NK-92 (cell line): ENCODE measurements at regions not wholly inside any gene's neighbourhood (a gene's known extent, or its start where the extent isn't known, plus 50 kb on each side); places are given as distances from the start of the nearest gene placed in this dataset.

Experiments
- DNase-seq: peaks from one replicate; lab custom pipeline; 2025; ENCODE audit not compliant: unreplicated experiment; lab: John Stamatoyannopoulos, UW

DNA sequence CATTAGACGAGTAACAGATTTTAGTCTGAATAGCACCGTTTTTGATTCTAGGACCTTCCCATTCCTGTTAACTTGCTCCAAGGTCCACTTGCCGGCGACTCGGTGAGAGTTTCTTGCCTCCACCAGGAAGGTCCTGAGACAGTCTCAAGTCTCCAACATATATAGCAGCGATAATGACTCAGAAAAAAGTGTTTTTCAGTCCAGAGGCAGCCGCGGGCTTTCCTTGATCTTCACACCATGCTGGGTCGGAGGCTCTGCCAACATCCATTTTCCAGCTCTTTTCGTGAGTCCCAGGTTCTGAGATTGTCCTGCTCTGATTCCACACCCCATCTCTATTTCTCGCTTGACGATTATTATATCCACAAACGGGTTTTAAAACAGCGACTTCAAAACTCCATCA is 170.5 kb downstream of the GPX5 start:
- DNase-seq: no peak

DNA sequence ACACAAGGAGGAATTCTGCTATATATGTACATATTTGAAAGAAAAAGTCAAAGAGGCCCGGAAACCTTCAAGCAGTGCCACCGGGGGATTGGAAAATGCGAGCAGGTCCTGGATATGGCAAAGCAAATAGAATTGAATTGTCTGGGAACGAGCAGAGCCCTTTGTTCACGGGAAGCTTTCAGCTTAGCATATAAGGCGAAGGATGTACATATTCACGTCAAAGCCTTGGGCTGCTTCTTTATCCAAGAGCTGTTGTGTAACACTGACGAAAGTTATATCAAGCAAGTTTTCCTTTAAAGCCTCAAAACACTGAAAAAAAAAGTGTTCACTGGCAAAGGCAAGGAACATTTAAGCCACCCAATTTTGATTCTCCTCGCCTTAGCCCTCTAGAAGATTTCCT is 171.0 kb downstream of the GPX5 start:
- no peak for DNase-seq

DNA sequence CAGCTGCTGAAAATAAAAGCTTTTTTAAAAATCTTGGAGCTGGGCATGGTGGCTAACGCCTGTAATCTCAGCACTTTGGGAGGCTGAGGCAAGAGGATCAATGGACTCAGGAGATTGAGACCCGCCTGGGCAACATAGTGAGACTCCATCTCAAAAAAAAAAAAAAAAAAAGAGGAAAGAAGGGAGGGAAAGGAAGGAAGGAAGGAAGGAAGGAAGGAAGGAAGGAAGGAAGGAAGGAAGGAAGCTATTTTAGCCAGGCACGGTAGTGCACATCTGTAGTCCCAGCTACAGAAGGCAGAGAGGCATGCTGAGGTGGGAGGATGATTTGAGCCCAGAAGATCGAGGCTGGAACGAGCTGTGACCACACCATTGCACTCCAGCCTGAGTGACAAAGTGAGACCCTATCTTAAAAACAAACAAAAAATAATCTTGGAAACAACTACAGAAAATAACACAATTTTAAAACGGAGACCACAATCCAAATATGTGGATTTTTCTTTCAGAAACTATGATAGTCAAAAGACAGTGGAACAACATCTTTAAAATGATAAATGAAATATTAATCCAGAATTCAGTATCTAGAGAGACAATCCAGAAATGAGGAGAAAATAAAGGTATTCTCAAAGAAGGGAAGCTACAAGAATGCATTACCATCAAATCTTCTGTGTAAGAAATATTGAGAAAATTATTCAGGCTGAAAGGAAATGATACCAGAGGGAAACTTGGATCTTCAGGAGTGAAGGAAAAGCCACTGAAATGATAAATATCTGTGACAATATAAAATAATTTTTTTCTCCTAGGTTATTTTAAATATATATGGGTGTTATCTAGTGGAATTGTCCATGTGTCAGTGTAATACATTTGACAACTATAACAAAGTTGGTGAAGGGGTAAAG is 182.0 kb downstream of the GPX5 start:
- no peak for DNase-seq

DNA sequence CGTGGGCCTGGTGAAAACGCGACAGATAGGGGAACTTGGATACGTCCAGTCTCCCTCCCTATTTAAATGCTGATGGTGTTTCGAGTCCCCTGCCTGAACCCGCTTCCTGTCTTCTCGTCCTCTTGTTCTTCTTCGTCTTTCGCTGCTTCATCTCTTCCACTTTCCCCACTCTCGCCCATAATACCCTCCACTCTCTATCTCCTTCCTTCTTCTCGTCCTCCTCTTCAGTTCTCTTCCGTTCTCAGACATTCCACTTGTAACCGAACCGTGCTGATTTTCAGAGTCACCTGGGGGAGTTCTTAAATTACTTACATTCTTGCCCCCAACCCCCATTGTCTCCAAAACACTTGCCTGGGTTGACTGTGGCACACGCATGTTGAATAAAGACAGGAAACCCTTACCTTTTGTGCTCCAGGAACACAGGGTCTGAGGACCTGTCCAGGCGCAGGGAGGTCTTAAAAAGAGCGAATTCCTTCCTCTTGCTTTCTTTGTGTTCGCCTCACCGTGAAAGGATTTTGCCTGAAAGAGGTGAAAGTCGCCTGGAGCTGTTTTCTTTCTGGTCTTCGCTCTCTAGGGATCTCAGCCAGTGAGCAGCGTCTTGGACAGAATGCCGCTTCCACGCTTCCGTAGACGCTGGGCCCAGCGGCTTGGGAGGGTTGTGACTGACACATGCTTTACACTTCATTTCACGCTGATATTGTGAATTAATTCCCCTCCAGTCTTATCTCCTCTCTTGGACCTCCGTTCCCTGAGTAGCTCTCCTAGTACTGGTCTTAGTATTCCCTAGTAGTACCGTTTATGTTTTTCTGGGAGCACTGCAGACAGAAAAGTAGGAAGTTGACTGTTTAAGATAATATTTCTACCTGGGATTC is 184.0 kb downstream of the GPX5 start:
- no peak for DNase-seq

DNA sequence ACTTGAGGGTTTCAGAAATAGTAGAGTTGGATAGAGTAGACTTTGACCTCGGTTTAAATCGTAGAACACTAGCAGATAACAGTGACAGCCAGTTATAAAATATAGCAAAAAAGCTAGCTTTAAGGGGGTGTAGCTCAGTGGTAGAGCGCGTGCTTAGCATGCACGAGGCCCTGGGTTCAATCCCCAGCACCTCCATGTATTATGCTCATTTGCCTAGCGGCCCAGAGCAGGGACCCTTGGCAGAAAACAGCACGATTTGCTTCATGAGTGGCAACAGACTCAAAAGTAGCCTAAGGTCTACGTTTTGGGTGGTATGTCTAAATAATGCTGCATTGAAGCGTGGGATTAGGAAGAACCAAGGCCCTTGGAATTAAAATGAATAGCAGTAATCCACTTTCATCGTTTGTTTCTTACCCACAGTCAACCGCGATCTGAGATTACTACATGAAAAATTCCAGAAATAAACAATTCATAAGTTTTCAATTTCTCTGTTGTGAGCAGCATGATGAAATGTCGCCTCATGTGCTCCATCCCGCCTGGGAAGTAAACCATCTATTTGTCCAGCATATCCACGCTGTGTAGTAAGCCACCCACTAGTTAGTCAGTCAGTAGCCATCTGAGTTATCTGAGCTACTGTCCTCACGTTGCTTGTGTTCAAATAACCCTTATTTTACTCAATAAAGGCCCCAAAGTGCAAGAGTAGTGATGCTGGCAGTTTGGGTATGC is 184.9 kb downstream of the GPX5 start:
- no peak for DNase-seq

DNA sequence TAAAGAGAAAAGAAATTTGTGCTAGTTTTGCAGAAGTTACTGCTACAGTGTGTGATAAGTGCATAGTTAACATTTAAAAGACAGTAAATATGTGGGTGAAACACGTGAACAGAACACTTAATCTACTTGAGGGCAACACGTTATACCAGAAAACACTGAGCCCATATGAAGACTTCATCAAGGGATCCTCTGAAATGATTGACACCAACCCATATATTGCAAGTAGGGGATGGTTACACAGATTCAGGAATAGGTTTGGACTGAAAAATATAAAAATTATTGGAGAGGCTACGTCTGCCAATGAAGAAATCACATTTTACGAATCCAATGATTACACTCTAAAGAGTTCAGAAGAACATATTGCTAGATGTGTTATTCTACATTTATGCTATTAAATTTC is 185.6 kb downstream of the GPX5 start:
- DNase-seq: no peak

DNA sequence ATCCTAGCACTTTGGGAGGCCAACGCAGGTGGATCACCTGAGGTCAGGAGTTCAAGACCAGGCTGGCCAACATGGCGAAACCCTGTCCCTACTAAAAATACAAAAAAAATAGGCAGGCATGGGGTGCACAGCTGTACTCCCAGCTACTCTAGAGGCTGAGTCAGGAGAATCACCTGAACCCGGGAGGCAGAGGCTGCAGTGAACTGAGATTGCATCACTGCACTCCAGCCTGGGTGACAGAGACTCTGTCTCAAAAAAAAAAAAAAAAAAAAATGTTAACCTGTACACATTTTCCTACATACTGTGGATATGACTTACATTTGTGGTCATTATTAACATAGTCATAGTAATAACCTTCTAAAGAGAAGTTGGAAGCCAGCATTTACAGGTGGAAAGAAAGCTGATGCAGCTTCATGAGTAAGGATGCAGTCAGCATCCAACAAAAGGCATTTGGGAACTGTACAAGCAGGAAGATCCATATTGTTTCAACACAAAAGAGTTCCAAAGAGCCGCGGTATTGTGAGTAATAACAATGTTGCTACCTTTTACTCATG is 186.2 kb downstream of the GPX5 start:
- DNase-seq: no peak

DNA sequence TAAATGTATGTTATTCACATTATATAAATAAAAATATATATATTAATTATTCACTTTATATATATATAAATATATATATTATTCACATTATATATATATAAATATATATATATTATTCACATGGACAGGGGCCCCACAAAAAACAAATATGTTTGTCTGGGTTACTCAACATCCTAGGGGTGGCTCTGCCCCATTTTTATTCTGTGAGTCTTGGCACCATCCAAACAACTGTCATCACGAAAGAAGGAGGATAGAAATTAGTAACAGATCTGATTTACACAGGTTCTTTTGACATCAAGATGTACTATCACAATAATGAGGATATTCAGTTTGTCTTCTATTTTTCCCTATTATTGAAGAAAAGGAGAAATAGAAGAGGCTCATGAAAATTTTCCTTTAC is 187.3 kb downstream of the GPX5 start:
- no peak for DNase-seq

DNA sequence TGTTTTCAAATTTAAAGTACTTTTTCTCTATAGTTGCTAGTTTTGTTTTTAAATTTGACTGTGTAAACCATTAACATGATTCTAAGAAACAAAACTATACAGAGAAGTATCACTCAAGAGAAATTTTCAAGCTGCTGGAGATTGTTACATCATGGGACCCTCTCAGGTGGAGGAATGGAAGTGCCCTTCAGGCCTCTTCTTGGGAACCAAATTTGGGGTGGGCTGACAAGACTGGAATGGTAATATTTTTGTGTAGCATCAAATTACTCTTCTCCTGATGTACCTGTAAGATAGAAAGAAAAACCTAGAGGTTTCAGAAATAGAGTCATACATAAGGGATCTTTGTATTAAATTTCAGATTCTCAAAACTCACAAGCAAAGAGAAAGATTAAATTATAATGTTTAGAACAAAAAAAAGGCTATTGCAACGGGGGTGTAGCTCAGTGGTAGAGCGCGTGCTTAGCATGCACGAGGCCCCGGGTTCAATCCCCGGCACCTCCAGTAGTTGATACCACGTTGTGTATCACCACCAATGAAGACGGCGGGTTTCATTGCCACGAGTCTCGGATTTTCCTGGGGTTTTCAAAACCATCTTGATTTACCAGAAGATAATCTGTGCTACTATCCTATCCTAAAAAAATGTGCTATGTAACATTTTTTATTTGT is 193.7 kb downstream of the GPX5 start:
- DNase-seq: no peak

DNA sequence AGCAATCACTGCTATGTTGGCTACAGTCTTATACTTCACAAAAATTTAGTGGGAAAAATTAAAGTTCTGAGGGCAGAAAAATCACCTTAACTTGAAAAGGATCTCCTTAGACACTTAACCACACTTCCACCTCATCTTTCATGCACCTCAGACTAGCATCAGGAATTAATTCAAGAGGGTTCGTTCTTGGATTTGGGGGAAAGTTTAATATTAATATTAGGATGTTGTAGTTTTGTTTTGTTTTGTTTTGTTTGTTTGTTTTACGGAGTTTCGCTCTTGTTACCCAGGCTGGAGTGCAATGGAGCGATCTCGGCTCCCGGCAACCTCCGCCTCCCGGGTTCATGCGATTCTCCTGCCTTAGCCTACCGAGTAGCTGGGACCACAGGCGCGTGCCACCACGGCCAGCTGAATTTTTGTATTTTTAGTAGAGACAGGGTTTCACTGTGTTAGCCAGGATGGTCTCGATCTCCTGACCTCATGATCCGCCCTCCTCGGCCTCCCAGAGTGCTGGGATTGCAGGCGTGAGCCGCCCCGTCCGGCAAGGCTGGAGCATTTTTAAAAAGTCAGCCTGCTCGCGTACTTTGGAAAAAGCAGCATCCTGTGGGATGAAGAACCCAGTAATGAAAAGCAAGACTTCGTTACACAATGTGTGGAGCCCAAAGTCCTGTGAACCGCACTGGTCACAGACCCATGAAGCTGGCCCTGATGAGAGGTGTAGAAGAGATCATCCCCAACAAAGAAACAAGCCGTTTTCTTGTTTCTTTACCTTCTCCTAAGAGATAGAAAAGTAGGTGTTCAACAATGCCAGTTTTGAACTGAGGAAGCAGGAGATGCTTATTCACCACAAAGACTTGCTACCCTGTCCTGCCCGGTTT is 194.9 kb downstream of the GPX5 start:
- no peak for DNase-seq

DNA sequence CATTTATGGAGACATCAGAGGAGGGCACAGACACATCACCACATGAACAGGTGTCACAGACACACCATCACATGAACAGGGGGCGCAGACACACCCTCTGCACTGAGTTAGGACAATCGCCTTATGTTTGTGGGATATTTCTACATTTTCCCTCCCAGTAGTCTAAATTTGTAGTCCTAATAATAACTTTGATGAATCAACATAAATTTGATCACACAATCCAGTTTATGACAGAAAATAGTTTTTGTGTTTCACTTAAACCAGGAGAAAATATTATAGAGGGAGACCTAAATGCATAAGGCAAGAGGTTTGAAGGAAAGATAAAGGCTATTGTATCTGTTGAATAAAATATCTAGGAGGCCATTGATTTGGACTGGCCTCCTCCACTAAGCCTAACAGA is 195.7 kb downstream of the GPX5 start:
- DNase-seq: no peak

DNA sequence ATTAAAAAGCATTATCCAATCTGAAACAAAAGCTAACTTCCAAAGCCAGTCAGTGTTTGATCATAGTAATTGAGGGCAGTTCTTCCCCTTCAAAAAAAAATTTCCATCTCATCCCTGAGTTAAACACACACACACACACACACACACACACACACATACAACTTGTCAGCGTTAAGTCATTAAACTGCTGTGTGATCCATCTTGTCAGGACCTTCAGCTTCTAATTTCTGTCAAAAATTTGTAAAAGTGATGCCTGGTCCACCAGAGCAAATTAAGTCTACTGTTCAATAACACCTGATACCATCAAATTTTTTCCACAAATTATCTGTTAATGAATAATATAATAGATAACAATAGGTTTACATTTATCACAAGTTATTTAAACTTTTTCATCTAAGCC is 198.7 kb downstream of the GPX5 start:
- DNase-seq: no peak

DNA sequence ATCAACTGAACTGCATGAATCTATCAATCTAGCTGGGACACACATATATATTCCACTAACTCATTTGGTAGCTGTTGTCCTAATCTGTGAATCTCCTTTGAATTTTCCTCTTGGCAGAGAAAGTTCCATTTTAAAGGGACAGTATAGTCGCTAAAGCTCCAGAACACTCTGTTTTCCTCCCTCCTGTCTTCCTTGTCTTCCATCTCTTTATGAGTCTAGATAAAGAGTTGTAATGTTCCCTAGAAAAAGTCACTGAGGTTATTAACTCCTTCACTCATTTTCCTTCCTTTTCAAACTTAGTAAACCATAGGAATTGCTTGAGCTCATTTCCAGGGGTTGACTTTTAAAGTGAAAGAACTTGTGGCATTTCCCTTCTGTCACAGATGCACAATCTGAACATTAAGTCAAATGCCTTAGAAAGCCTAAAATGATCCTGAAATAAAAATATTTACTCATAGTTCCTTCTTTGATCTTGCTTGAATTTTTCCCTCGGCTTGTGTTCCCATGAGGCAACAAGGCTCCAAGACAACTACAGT is 198.4 kb downstream of the TRIM27 start:
- DNase-seq: no peak

DNA sequence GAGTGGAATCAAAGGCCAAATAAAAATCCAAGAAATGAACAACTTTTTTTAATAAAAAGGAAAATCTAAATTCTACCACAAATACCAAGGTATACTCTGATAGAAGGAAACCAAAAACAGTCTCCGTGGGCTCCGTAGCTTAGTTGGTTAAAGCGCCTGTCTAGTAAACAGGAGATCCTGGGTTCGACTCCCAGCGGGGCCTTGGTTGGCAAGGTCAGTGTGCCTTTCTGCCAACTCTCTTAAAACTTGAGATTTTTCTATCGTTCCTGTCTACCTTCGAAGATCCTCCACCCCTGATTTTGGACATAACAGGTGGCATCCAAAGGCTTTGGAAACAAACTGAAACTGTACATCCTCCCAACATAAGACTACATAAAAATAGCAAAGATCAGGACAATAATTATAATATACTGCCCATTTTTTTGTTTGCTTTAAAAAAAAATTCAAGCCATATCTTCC is 197.9 kb downstream of the TRIM27 start:
- no peak for DNase-seq

DNA sequence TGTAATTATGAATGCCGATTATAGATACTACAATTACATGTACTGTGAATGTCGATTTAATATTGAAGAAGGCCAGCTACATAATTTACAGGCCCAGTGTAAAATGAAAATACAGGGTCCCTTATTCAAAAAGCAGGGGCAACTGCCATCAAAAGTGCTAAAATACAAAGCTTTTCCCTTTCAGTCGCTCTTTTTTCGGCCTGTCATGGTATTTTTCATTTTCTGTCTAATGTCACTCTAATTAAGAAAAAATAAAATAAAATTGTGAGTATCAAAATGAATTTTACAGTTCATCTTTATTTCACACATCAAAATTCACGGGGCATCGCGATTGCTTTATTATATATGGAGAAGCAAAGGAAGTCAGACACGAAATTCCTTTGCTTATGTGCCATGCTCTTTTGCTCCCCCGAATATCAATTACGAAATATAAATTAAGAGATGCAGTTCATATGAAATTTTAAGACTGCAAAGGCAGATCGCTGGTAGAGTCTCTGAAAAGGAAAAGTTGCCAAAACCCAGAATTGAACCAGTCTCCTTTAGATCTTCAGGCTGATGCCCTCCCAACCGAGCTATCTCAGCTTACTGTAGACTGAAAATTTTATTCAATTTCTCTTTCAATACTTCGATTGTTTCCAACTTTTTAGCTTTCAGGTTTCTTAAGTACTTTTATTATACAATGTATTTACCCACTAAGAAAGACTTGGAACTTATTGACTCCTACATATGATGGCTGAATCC is 197.0 kb downstream of the TRIM27 start:
- DNase-seq: no peak

DNA sequence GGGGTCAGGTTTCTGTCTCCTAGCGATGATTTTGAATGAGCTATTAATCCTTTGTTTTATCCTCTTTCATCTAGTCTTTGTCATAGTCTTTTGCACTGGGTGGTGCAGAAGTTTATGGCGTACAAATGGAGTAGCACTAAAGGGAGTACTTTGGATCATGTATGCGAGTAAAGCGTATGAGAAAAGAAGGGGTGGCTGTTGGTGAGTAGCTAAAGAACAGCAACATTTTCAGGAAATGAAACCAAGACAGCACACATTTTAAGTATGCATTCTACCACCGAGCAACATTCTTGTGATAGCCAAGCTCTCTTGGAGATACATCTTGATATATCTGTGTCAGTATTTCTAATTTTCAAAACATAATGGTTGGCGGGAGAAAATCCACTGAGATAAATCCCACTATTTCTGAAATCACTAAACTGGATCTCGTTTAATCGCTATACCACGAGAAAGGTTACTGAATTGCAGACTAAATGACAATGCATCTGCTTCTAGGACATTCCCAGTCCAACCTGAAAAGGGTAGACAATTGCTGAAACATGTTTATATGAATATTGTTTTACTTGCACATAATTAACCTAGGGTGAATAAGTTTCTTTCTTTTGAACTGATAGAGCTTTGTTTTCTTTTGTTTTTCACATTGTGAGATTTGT is 196.1 kb downstream of the TRIM27 start:
- DNase-seq: no peak

DNA sequence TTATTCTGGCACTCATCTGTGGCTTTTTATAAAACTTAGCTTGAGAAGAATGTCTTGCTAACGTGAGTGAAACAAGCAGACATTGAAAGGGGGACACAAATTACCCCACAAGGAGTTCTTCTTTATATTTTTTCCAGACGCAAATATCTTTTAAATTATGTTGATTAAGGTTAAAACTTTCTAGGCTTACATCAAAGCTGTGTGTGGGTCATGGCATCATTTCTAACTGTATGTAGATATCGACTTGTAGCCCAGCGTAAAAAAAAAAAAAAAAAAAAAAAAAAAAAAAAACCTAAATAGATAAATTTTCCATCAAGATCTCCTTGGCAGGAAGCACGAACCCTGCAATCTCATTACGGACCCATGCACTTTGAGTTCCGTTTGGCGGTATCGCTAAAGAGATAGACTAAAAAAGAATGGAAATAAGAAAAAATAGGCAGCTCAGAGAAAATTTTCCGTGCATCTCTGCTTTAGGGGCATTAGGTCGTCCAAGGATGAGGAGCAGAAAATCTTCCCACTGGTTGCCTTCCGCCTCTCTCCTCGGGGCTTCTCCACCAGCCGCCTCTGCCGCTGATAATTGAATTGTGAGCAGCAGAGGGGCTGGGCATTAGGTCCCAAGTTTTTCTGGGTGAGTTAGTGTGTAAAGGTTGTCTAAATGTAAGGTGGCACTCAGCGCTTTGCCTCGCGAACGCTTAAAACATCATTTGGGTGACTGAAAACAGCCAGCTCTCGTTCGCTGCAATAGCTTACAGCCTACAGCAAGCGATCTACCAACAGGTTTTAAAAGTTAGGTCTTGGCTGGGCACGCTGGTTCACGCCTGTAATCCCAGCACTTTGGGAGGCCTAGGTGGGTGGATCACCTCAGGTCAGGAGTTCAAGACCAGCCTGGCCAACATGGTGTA is 194.0 kb downstream of the TRIM27 start:
- no peak for DNase-seq
